ENCODE measurements at regions not wholly inside any gene's neighbourhood (a gene's known extent, or its start where the extent isn't known, plus 50 kb on each side); places are given as distances from the start of the nearest gene placed in this dataset.
A peak's percentile ranks its signal among the peaks of the same experiment; 100 is the strongest.

DNA sequence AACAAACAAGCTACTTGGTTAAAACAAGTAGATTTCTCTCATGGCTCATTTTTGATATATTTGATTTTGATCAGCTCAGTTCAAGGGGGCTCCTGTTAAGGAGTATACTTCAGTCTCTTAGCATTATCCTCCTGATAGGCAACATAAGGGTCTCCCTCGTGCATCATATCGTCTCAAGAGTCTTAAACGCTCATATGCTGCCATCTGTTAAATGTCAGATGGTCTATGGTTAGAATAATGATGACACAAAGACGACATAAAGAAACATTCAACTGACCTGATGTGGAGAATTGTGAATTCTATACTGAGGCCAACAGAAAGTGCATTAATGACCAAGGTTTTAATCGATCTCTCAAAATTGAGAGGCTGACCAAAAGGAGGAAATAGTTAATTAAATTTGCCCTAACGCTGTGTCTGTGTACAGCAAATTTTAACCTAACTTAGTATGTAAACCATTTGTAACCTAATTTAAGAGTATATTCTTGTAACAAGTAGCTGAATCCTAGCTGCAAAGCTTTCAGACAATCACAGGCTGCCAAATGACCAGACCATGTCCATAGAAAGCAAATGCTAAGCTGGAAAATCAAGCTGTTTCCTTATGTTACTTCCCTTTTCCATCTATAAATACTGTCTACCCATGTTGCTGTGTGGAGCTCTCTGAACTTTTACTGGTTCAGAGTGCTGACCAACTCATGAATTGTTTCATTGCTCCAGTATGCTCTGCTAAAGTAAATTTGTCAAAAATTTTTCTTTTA is 1688.5 kb downstream of the GRIK2 start:
- no peak for DNase-seq (ENCODE audit: low read depth, low spot score)

DNA sequence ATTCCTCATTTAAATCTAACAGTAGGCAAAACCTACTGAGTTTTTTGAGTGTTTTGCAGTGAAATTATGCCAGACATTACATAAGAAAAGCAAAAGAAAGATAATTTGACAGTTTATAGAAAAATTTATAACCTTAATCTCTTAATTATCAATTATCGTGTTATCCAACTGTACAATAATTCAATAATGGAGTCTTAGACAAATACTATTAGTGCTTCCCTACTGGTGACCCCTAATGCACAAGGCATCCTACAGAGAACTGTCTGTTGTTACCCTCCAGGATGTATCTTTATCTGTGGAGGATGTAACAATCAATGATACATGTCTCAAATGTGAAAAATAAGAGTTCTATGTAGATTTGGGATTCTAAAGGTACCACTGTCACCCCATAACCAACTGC is 1687.6 kb downstream of the GRIK2 start:
- no peak for DNase-seq (ENCODE audit: low read depth, low spot score)

DNA sequence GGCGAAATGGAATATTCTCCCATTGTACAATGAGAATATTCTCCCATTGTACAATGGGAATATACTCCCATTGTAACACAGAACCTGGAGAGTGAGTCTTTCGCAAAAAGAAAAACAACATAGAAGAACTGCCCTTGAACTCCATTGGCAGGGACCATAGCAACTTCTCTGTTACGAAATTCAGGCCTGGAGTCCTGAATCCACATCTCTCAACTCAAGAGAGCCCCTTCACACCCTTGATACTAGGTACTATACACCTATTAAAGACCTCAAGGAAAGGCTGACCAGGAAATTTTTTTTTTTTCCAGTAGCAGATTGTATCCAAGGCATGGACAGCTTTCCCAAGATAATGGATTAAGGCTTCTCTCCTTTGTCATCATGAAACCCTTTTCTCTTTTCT is 1687.0 kb downstream of the GRIK2 start:
- DNase-seq (ENCODE audit: low read depth, low spot score): no peak

DNA sequence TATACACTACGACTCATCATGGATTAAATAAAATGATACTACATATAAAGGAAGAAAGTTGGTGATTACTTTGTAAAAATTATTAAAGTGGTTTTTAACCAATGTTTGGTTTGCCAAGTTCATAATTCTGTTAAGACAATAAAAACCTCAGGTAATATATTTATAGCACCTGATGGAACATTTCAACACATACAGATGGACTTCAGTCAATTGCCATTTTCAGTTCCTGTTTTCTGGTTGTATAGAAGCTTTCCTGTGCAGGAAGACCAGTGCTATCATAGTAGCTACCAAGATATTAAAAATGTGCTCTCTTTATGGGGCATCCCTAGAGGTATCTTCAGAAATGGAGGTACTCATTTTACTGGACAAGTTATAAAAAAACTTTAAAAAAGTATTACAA is 1686.4 kb downstream of the GRIK2 start:
- DNase-seq (ENCODE audit: low read depth, low spot score): no peak

DNA sequence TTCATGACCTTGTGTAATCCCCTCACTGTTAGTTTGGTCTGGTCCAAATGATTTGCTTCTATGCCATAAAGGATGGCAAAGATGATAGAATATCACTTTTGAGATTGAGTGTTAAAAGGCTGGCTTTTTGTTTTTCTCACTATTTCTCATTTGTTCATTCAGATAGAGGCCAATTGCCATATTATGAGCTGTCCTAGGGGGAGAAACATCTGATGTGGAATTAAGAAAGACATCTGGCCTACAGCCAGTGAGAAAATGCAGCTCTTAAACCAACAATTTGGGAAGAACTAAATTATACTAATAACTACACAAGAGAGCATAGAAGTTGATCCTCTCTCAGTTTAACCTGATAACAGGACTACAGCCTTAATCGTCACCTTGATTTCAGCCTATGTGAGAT is 1668.6 kb downstream of the GRIK2 start:
- DNase-seq (ENCODE audit: low read depth, low spot score): no peak

DNA sequence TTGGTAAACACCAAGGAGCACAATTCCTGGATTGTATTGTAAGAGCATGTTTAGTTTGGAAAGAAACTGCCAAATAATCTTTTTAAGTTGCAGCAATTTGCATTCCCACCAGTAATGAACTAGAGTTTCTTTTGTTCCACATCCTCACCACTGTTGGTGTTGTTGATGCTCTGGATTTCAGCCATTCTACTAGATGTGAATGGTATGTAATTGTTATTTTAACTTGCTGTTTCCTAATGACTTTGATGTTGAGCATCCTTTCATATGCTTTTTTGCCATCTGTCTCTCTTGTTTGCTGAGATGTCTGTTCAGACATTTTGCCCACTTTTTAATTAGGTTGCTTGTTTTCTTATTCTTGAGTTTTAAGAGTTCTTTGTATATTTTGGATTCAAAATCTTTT is 1654.1 kb downstream of the GRIK2 start:
- DNase-seq (ENCODE audit: low read depth, low spot score): no peak

DNA sequence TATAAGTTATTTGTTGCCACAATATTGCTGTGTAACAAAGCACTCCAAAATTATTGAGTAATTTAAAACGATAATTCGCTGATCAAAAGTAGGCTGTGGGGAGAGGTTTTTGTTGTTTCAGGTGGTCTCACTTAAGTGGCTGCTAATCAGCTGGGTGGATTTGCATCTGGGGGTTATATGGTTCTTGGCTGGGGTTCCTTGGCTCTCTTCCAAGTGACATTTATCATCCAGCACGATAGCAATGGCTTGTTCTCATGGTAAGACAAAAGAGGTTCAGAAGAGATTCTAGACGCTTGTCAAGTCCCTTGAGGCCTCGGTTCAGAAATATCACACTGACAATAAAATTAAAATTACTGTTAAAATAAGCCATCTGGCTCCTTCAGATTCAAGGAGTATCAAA is 1648.8 kb downstream of the GRIK2 start:
- DNase-seq (ENCODE audit: low read depth, low spot score): no peak

DNA sequence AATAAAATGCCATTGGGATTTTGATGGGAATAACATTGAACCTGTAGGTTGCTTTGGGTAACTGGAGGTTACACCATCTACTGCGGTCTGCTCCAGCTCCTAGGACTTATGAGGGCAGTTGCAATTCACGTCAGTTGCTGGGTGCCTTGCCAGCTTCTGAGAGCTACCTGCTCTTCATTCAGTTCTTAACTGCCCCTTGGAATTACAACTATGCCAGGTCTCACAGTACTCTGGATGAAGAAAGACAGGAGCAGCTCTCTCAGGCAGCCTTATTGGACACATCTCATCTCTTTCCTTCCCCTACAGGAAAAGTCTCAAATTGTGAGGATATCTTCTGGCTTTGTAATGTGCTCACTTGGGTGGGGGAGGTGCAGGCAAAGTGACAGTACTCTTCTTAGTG is 1643.3 kb downstream of the GRIK2 start:
- DNase-seq (ENCODE audit: low read depth, low spot score): peak; percentile 24

DNA sequence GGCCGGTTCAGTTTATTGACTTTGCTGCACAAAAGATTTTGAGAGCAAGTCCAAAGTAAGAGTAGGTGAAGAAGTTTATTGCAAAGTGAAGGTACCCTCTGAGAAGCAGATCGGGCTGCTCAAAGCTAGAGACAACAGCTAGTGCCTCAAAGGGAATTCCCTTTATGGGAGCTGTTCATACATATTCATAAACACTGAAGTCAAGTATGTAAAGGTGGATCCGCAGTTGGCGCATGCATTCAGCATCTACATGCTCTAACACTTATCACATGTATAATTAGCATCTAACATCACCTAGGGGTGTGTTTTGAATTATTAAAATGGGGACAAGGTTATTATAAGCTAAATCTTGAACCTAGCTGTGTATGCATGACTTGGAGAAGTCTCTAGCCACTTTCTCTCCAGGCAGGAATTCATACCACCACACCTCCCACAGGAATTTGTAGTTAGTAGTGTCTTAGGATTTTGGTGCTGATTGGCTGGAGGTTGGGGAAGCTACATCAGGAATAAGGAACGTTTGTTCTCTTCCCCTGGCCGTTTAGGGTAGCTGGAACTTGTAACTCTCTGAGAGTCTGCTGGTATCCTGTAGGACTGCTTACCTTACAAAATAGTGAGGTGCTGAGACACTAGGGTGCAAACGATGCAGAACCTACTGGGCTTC is 1633.9 kb downstream of the GRIK2 start:
- DNase-seq (ENCODE audit: low read depth, low spot score): peak; percentile 3

DNA sequence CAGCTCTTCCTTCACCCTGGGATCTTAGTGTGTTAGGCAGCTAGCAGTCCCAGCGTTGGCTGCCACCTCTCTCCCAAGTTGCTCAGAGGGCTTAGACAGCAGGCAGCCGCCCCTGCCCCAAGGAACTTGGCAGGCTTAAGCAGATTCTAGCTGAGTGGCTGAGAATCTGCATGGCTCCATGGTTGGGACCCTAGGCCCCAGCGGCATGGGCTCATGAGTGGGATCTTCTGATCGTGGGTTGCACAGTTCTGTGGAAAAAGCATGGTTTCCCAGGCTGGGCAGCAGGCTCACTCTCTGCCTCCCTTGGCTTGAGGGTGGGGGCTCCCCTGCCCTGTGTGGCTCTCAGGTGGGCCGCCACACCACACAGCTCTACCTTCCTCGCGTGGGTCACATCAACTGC is 1624.9 kb downstream of the GRIK2 start:
- no peak for DNase-seq (ENCODE audit: low read depth, low spot score)

DNA sequence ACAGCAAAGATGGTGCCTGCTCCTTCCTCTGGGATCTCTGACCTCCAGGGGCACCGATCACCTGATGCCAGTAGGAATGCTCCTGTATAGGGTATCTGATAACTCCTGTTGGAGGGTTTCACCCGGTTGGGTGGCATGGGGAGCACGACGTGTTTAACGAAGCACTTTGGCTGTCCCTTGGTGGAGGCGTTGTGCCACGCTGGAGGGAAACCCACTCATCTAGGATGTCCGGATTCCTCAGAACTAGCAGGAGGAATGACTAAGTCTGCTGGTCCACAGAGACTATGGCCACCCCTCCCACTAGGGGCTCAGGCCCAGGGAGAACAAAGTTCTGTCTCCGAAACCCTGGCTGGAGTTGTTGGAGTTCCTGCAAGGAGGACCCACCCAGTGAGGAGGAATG is 1624.4 kb downstream of the GRIK2 start:
- no peak for DNase-seq (ENCODE audit: low read depth, low spot score)

DNA sequence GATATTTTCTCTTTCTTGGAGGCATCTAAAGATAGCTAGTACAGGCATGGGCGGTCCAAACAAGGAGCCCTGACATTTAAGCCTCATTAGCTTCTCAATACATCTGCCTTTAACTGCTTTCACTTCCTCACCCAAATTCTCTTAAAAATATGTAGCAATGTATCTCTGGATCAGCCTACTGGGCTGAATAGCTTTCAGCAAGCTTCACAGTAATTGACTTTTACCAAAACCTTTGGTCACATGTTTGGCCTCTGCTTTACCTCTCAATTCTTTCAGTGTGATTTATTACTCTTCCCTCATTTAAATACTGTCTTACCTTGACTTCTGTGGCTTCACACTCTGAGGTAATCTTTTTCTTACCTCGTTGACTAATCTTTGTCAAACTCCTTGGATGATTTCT is 1618.1 kb downstream of the GRIK2 start:
- DNase-seq (ENCODE audit: low read depth, low spot score): no peak

DNA sequence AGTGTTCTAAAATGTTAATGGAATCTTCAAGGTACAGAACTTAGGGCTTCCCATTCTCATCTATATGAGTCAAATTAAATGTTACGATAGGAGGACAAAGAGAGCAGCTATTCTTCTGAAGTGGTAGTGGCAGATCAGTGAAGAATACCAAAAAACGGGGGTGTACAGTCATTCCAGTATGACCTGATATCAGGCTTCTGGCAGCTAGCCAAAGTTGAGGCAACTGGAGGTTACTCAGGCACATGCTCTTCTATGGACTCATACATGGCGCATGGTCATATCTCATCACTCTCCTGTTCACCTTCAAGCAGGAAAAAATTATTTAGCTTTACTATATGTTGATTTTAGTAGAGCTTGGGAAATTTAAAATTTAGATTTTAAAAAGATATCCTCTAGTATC is 1608.8 kb downstream of the GRIK2 start:
- DNase-seq (ENCODE audit: low read depth, low spot score): no peak

DNA sequence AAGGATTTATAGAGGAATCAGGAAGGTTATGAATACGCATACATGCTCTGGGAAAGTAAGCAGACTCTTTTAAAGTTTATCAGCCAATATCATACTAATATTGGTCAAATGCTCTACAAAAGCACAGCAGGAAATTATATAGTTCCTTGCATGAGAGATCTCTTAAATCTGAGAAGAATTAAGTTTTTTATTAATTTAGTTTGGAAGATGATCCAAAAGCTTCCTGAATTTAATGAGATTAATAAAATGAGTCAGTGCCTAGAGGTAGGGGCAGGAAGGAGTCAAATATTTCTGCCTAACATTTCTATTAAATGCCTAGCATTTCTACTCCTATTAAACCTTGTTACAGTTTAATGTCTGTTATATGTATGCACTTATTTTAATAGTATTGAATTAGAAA is 1608.2 kb downstream of the GRIK2 start:
- DNase-seq (ENCODE audit: low read depth, low spot score): no peak

DNA sequence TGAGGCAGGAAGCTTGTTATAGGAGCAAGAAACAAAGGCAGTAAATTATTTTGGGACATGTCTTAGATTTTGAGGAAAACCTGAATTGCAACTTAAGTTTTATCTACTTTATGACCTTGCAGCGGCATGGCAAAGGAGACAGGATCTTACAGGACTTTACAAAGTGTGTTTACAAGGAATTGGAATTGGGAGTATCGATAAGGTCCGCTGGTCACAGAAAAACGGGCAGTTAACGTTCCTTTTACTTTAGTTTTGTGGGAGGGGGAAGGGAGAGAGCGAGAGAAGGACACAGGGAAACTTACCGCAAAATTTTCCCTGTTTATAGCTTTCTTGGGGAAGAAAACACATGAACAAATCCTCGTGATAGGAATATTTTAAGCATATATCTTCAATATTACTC is 1607.2 kb downstream of the GRIK2 start:
- DNase-seq (ENCODE audit: low read depth, low spot score): no peak

DNA sequence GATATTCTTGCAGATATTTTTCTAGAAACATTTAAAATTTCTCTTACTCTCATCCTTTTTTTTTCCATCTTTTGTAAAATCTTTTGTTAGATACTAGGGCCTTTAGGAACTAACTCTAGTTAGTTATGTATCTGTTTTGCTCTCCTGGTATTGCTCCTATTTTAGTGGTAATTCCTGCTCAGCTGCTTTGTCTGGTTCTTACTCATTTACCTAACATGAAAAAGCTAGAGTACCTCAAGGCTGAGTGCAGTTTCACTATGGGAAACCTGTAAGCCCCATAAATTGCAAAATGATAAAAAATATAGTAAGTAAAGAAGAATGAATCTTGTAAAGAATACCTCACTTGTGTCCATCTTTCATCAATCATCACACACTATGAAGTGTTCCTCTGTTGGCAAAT is 1602.0 kb downstream of the GRIK2 start:
- no peak for DNase-seq (ENCODE audit: low read depth, low spot score)

DNA sequence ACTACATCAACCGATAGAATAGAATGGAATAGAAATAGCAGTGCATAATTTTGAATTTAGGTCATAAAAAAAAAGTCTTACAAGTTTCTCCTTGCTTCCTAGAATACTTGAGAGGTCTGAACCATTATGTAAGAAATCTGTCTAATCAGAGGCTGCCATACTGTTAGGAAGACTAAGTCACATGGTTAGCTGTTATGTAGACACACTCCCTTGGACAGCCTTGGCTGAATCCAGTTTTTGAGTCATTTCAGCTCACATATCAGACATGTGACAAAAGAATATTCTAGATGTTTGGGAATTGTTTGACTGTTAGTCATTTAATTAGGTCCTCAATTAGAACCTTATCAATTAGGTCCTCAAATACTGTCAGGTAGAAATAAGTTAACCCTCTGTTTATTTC is 1601.4 kb downstream of the GRIK2 start:
- no peak for DNase-seq (ENCODE audit: low read depth, low spot score)

DNA sequence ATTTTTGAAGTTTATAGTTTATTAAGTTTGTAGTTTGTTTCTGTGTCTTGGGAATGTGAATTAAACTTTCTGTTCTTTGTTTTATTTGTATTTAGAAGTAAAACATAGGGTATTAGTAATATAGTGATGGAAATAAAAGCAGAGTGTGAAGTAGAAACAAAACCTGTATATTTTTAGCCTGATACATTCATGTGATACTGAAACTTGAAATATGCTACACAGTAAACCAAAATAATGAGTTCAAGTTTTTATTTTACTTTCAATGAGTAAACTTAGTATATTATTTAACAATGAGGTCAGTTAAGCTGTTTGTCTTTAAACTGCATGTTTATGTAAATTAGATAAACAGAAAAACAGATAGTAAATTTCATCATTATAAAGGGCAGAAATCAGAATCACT is 1592.6 kb downstream of the GRIK2 start:
- no peak for DNase-seq (ENCODE audit: low read depth, low spot score)

DNA sequence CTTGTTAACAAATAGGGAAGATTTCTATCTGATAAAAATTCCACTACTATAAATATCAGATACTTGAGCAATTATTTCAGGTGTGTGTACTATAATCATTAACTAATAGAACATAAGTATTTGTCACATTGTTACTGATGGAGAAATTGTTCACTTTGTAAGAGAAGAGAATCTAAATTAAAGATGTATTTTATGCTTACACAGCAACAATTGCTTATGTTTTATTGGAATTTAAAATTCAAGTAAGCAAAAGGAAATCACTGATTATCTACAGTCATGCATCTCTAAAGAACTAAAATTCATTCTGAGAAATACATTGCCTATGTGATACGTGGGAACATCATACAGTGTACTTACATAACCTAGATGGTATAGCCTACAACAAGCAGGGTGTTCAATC is 1590.8 kb downstream of the GRIK2 start:
- no peak for DNase-seq (ENCODE audit: low read depth, low spot score)

DNA sequence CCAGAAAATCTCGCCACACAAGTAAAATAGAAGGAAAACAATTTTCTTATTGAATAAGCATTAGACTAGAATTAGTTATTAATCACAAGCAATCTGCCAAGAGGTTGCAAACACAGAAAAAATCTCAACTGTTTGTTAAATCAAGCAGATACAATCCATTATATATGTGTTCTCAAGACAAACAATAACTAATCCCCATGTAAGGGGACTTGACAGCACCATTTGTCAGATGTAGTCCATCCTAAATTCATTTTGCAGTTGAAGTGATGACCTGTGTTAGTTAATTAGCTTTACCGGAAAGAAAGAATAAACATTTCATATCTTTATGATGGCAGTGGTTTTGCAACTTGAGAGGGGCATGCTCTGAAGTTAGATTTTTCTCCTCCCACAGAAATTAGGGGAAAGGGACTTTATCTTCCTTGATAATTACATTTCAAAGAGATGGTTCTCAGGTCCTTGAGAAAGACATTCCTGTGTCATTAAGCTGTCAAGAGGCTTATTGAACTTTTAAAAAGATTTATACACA is 1588.0 kb downstream of the GRIK2 start:
- no peak for DNase-seq (ENCODE audit: low read depth, low spot score)

DNA sequence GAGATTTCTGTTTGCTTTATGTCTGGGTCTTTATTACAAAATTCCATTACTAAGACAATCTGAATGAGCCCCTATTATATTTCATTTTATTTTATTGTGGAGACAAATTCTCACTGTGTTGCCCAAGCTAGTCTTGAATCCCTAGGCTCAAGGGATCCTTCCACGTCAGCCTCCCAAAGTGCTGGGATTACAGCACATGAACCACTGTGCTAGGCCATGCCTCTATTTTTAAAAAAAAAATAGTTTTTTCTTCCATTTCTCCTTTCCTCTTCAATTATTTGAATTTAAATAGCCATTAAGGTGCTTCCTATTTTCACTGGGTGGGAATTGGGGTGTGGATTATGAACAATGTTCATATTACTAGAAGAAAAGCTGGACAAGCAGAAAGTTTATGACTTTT is 1587.4 kb downstream of the GRIK2 start:
- DNase-seq (ENCODE audit: low read depth, low spot score): no peak

DNA sequence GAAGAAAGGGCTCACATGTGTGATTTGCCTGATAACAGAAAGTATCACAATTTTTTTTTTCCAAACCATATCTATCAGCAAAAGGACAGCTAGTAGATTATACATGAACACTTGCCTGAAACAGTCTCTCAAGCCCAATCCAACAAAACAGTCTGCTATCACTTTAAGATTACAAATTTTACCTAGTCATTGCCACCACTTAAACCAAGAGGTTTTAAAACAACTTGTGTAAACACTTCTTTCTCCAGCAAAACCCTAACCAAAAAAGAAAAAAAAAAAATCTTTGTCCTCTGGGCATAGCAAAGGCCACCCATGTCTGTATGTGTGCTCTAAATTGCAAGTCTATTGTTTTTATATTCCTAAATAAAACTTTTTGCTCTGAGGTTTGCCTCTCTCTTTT is 1568.4 kb downstream of the GRIK2 start:
- no peak for DNase-seq (ENCODE audit: low read depth, low spot score)

DNA sequence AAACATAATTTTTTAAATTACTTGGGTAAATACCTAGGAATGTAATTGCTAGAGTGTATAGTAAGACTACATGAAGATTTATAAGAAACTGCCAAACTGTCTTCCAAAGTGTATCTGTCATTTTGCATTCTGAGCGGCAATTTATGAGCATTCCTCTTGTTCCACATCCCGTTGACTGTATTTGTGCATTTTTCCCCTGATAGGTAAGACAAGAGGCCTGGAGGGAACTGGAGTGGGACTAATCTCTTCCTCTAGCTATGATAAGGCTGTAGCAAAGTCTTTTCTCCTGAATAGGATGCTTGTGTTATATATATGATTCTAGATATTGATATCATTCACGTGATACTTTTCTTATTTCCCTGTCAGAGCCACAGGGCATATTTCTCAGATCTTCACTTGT is 1557.5 kb downstream of the GRIK2 start:
- no peak for DNase-seq (ENCODE audit: low read depth, low spot score)
